ENCODE measurements at regions not wholly inside any gene's neighbourhood (a gene's known extent, or its start where the extent isn't known, plus 50 kb on each side); places are given as distances from the start of the nearest gene placed in this dataset.
"Not testable (repeated sequence)": the region's sequence is repeated elsewhere in the genome, so short reads cannot be mapped to it uniquely, and the experiment has no call there.

- DNase-seq, result no peak
- Histone ChIP-seq H3K36me3 (ENCODE audit: insufficient read depth, low read length) (no peaks in the 10 kb centered on the region), H4K20me1 (ENCODE audit: insufficient read depth, low read length) (no peaks in the 10 kb centered on the region), H3K27me3 (ENCODE audit: insufficient read depth, low read length, poor library complexity) (no peaks in the 10 kb centered on the region), H3K27ac (ENCODE audit: low read length) (no peak overlapping the region), H3K4me3 (ENCODE audit: low read depth in 1 of 2, low read length in 2 of 2) (no peak overlapping the region), H3K9ac (ENCODE audit: low read depth, low read length) (no peak overlapping the region), H3K9me3 (ENCODE audit: insufficient read depth, low read length, severe bottlenecking) (no peaks in the 10 kb centered on the region), H2AFZ (ENCODE audit: low read depth, low read length) (no peak overlapping the region), H3K4me1 (ENCODE audit: insufficient read depth, low read length) (no peaks in the 10 kb centered on the region), H3K79me2 (ENCODE audit: insufficient read depth, low read length) (no peaks in the 10 kb centered on the region), H3K4me2 (ENCODE audit: insufficient read depth, low read length) (no peak overlapping the region)
- TF ChIP-seq EZH2 (IDR thresholded peaks at IDR 0.05; ENCODE audit: borderline replicate concordance, low read depth, low read length, severe bottlenecking), result no peak
- ATAC-seq (ENCODE audit: insufficient read depth, low read depth), result no peak
These were observed 131.3 kb upstream of the CCDC180 start for GRCh38 chr9:97176206-97176605.

GRCh38 chr9:97168174-97168573, 129.2 kb upstream of the CTSV start:
- H3K27me3 ChIP-seq (ENCODE audit: insufficient read depth, low read length, poor library complexity); H2AFZ ChIP-seq (ENCODE audit: low read depth, low read length); H3K36me3 ChIP-seq (ENCODE audit: insufficient read depth, low read length); H3K9me3 ChIP-seq (ENCODE audit: insufficient read depth, low read length, severe bottlenecking); H3K79me2 ChIP-seq (ENCODE audit: insufficient read depth, low read length); H3K9ac ChIP-seq (ENCODE audit: low read depth, low read length); H4K20me1 ChIP-seq (ENCODE audit: insufficient read depth, low read length); H3K4me3 ChIP-seq (ENCODE audit: low read depth in 1 of 2, low read length in 2 of 2): not testable (repeated sequence)
- peak; percentile 95 for ATAC-seq (ENCODE audit: insufficient read depth, low read depth)
- Histone ChIP-seq H3K4me2 (ENCODE audit: insufficient read depth, low read length) (peak overlapping the region; percentile 28; the same call in 1 of the 2 replicates), H3K27ac (ENCODE audit: low read length) (peak overlapping the region; percentile 77), H3K4me1 (ENCODE audit: insufficient read depth, low read length) (peaks cover 57% of the 10 kb centered on the region)
- peak; percentile 78 for DNase-seq

GRCh38 chr9:97166496-97167138, 127.7 kb upstream of the CTSV start:
- H4K20me1 ChIP-seq (ENCODE audit: insufficient read depth, low read length); H3K27me3 ChIP-seq (ENCODE audit: insufficient read depth, low read length, poor library complexity); H3K36me3 ChIP-seq (ENCODE audit: insufficient read depth, low read length); H2AFZ ChIP-seq (ENCODE audit: low read depth, low read length); H3K9me3 ChIP-seq (ENCODE audit: insufficient read depth, low read length, severe bottlenecking); H3K79me2 ChIP-seq (ENCODE audit: insufficient read depth, low read length): not testable (repeated sequence)
- H3K9ac ChIP-seq (ENCODE audit: low read depth, low read length), result peak overlapping the region; percentile 39; the same call in 1 of the 2 replicates
- ATAC-seq (ENCODE audit: insufficient read depth, low read depth), result peak; percentile 36; the same call in 1 of the 3 replicates
- H3K4me2 ChIP-seq (ENCODE audit: insufficient read depth, low read length), result peak overlapping the region; percentile 56
- H3K27ac ChIP-seq (ENCODE audit: low read length), result peak overlapping the region; percentile 77
- peaks cover 57% of the 10 kb centered on the region for H3K4me1 ChIP-seq (ENCODE audit: insufficient read depth, low read length)
- peak; percentile 44 for DNase-seq
- peak overlapping the region in 1 of 2 experiments; percentile 27; a peak in 1 of 4 replicates for H3K4me3 ChIP-seq (ENCODE audit: low read depth in 1 of 2, low read length in 2 of 2)

- H4K20me1 ChIP-seq (ENCODE audit: insufficient read depth, low read length), result no peaks in the 10 kb centered on the region
- H3K27ac ChIP-seq (ENCODE audit: low read length), result no peak overlapping the region
- no peaks in the 10 kb centered on the region for H3K79me2 ChIP-seq (ENCODE audit: insufficient read depth, low read length)
- H3K9ac ChIP-seq (ENCODE audit: low read depth, low read length), result no peak overlapping the region
- H3K36me3 ChIP-seq (ENCODE audit: insufficient read depth, low read length), result no peaks in the 10 kb centered on the region
- H3K4me3 ChIP-seq (ENCODE audit: low read depth in 1 of 2, low read length in 2 of 2), result no peak overlapping the region
- H3K4me2 ChIP-seq (ENCODE audit: insufficient read depth, low read length), result no peak overlapping the region
- ATAC-seq (ENCODE audit: insufficient read depth, low read depth), result no peak
- H2AFZ ChIP-seq (ENCODE audit: low read depth, low read length), result no peak overlapping the region
- DNase-seq, result no peak
- H3K9me3 ChIP-seq (ENCODE audit: insufficient read depth, low read length, severe bottlenecking), result no peaks in the 10 kb centered on the region
- H3K4me1 ChIP-seq (ENCODE audit: insufficient read depth, low read length), result peaks cover 14% of the 10 kb centered on the region
- TF ChIP-seq CTCF (IDR thresholded peaks at IDR 0.05; ENCODE audit: borderline replicate concordance, extremely low read depth, low read length, poor library complexity, severe bottlenecking) (no peak), EZH2 (IDR thresholded peaks at IDR 0.05; ENCODE audit: borderline replicate concordance, low read depth, low read length, severe bottlenecking) (no peak)
- H3K27me3 ChIP-seq (ENCODE audit: insufficient read depth, low read length, poor library complexity), result no peaks in the 10 kb centered on the region
These were observed 121.3 kb upstream of the CTSV start for GRCh38 chr9:97160255-97160654.

GRCh38 chr9:97158722-97159121, 119.8 kb upstream of the CTSV start:
- H3K27me3 ChIP-seq (ENCODE audit: insufficient read depth, low read length, poor library complexity); H3K79me2 ChIP-seq (ENCODE audit: insufficient read depth, low read length); H4K20me1 ChIP-seq (ENCODE audit: insufficient read depth, low read length); H3K9me3 ChIP-seq (ENCODE audit: insufficient read depth, low read length, severe bottlenecking); ATAC-seq (ENCODE audit: insufficient read depth, low read depth); H3K27ac ChIP-seq (ENCODE audit: low read length); H3K4me2 ChIP-seq (ENCODE audit: insufficient read depth, low read length); H3K36me3 ChIP-seq (ENCODE audit: insufficient read depth, low read length); H3K9ac ChIP-seq (ENCODE audit: low read depth, low read length); H2AFZ ChIP-seq (ENCODE audit: low read depth, low read length); DNase-seq; H3K4me1 ChIP-seq (ENCODE audit: insufficient read depth, low read length); H3K4me3 ChIP-seq (ENCODE audit: low read depth in 1 of 2, low read length in 2 of 2): not testable (repeated sequence)

- not testable (repeated sequence) for H3K4me1 ChIP-seq (ENCODE audit: insufficient read depth, low read length); H3K4me3 ChIP-seq (ENCODE audit: low read depth in 1 of 2, low read length in 2 of 2); H3K9me3 ChIP-seq (ENCODE audit: insufficient read depth, low read length, severe bottlenecking); H3K27ac ChIP-seq (ENCODE audit: low read length); H3K9ac ChIP-seq (ENCODE audit: low read depth, low read length); H3K36me3 ChIP-seq (ENCODE audit: insufficient read depth, low read length); H3K79me2 ChIP-seq (ENCODE audit: insufficient read depth, low read length); H4K20me1 ChIP-seq (ENCODE audit: insufficient read depth, low read length); DNase-seq; H3K27me3 ChIP-seq (ENCODE audit: insufficient read depth, low read length, poor library complexity); ATAC-seq (ENCODE audit: insufficient read depth, low read depth); H3K4me2 ChIP-seq (ENCODE audit: insufficient read depth, low read length); H2AFZ ChIP-seq (ENCODE audit: low read depth, low read length)
These were observed 116.5 kb upstream of the CTSV start for GRCh38 chr9:97155441-97155840.

All from DND-41 (cell line).